ENCODE measurements at regions not wholly inside any gene's neighbourhood (a gene's known extent, or its start where the extent isn't known, plus 50 kb on each side); places are given as distances from the start of the nearest gene placed in this dataset.

- no peak overlapping the region for H3K4me3 ChIP-seq (ENCODE audit: low read depth, low read length)
- TF ChIP-seq, protein P1, sequence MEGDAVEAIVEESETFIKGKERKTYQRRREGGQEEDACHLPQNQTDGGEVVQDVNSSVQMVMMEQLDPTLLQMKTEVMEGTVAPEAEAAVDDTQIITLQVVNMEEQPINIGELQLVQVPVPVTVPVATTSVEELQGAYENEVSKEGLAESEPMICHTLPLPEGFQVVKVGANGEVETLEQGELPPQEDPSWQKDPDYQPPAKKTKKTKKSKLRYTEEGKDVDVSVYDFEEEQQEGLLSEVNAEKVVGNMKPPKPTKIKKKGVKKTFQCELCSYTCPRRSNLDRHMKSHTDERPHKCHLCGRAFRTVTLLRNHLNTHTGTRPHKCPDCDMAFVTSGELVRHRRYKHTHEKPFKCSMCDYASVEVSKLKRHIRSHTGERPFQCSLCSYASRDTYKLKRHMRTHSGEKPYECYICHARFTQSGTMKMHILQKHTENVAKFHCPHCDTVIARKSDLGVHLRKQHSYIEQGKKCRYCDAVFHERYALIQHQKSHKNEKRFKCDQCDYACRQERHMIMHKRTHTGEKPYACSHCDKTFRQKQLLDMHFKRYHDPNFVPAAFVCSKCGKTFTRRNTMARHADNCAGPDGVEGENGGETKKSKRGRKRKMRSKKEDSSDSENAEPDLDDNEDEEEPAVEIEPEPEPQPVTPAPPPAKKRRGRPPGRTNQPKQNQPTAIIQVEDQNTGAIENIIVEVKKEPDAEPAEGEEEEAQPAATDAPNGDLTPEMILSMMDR (IDR thresholded peaks at IDR 0.05; ENCODE audit: insufficient read depth, low read length, poor library complexity, severe bottlenecking): peak; percentile 37
- peaks cover 6% of the 10 kb centered on the region for H3K27me3 ChIP-seq (ENCODE audit: control insufficient read depth, insufficient read depth, low read length)
- no peak for DNase-seq (ENCODE audit: low read depth)
- H3K36me3 ChIP-seq (ENCODE audit: control insufficient read depth, insufficient read depth, low read length): no peaks in the 10 kb centered on the region
These were observed 217.3 kb downstream of the PTPRU start for GRCh38 chr1:29453502-29454240.

DNA sequence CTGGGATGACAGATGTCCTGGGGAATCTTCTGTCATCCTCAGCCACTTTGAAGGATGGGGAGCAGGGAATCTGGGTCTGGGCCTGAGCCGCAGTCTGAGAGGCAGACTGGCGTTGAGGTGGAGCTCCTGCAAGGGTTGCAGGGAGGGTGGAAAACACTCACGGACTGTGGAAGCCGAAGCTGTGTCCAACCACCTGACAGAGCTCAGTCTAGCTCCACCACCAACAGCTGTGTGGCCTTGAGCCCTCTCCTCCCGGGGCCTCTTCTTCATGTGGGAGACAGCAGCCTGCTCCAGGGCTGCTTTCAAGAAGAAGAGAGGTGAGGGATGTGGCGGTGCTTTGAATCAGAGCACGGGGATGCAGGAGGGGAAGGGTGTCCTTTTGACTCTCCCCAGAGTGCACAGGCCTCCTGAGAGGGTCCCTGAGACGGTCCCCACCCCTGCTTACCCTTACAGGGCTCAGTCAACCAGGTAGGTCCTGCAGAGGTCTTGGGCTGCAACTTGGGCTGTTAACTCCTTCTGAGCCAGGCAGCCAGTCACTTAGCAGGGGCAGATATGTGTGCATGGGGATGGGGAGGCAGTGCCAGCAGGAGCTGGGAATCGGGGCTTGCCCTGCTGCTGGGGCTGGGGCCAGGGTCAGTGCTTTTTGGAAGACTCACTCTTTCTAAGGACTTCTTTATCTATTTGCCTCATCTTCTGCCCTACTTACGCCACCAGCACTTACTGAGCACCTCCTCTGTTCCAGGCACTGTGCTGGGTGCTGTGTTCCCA, 216.3 kb downstream of the PTPRU start:
- TF ChIP-seq, protein P1 (IDR thresholded peaks at IDR 0.05; ENCODE audit: insufficient read depth, low read length, poor library complexity, severe bottlenecking): no peak
- H3K36me3 ChIP-seq (ENCODE audit: control insufficient read depth, insufficient read depth, low read length): no peaks in the 10 kb centered on the region
- H3K27me3 ChIP-seq (ENCODE audit: control insufficient read depth, insufficient read depth, low read length): peaks cover 4% of the 10 kb centered on the region
- DNase-seq (ENCODE audit: low read depth): no peak
- no peak overlapping the region for H3K4me3 ChIP-seq (ENCODE audit: low read depth, low read length)

DNA sequence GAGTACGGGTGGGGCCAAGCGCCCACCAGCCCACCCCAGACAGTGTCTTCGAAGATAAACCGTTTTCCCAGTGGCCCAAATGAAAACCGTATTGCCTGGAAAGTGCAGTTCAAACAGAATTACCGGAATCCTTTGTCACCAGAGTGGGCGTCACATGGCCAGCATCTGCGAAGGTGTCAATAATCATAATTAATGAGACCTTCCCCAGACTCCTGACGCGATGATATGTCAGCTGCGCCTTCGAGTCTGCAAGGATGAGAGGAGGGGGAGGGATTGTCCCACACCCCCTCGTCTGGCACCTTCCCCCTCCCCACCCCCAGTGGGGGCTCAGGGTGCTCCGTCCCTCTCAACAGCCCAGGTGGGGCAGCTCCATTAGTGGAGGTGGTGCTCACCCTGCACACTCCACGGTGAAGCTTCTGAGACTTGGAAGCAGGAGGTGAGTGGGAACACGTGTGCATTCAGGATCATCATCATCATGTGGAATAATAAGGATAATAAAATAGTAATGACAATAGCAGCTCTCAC, 215.1 kb downstream of the PTPRU start:
- H3K4me3 ChIP-seq (ENCODE audit: low read depth, low read length): no peak overlapping the region
- DNase-seq (ENCODE audit: low read depth): no peak
- no peaks in the 10 kb centered on the region for H3K36me3 ChIP-seq (ENCODE audit: control insufficient read depth, insufficient read depth, low read length)
- peaks cover 4% of the 10 kb centered on the region for H3K27me3 ChIP-seq (ENCODE audit: control insufficient read depth, insufficient read depth, low read length)
- TF ChIP-seq, protein P1 (IDR thresholded peaks at IDR 0.05; ENCODE audit: insufficient read depth, low read length, poor library complexity, severe bottlenecking): no peak

DNA sequence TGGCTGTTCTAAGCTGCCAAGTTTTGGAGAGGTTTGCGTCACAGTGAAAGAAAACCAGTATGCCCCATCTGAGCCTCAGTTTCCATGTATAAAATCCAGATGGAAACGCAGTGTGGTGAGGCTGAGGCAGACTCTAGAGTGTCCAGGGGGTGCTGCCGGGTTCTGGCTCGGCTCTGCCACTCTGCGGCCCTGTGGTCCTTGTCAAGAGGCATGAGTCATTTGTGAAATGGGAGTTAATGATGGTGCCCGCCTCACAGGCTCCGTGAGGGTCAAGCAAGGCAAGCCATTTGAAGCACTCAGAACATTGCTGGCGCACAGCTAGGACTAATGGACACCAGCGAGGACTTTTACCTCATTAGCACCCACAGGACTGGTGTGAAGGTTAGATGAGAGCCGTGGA, 214.3 kb downstream of the PTPRU start:
- TF ChIP-seq, protein P1 (IDR thresholded peaks at IDR 0.05; ENCODE audit: insufficient read depth, low read length, poor library complexity, severe bottlenecking): no peak
- peaks cover 8% of the 10 kb centered on the region for H3K27me3 ChIP-seq (ENCODE audit: control insufficient read depth, insufficient read depth, low read length)
- no peak for DNase-seq (ENCODE audit: low read depth)
- H3K4me3 ChIP-seq (ENCODE audit: low read depth, low read length): no peak overlapping the region
- H3K36me3 ChIP-seq (ENCODE audit: control insufficient read depth, insufficient read depth, low read length): no peaks in the 10 kb centered on the region

GRCh38 chr1:29448456-29449235, 212.3 kb downstream of the PTPRU start:
- Histone ChIP-seq H3K4me3 (ENCODE audit: low read depth, low read length) (no peak overlapping the region), H3K36me3 (ENCODE audit: control insufficient read depth, insufficient read depth, low read length) (no peaks in the 10 kb centered on the region), H3K27me3 (ENCODE audit: control insufficient read depth, insufficient read depth, low read length) (peaks cover 14% of the 10 kb centered on the region)
- TF ChIP-seq, protein P1 (IDR thresholded peaks at IDR 0.05; ENCODE audit: insufficient read depth, low read length, poor library complexity, severe bottlenecking): no peak
- no peak for DNase-seq (ENCODE audit: low read depth)

Data from kidney epithelial cell (primary cell).